IMR-90 (cell line): ENCODE measurements at regions not wholly inside any gene's neighbourhood (a gene's known extent, or its start where the extent isn't known, plus 50 kb on each side); places are given as distances from the start of the nearest gene placed in this dataset.

Source experiments
- BHLHE40 ChIP-seq: fragments of 150-350 bp; IDR thresholded peaks from 2 replicates; pipeline ENCODE4 v1.6.1; 2016; ENCODE audit warnings: mild to moderate bottlenecking, low read depth, low read length
- CEBPB ChIP-seq: IDR thresholded peaks from 2 replicates; pipeline ENCODE4 v1.6.1; 2012; ENCODE audit warnings: low read depth, low read length, improper control_type of control experiment
- FOS ChIP-seq: fragments of 150-350 bp; IDR thresholded peaks from 2 replicates; pipeline ENCODE4 v1.6.1; 2016; ENCODE audit warnings: low read depth, low read length
- MAFK ChIP-seq: IDR thresholded peaks from 2 replicates; pipeline ENCODE4 v1.6.1; 2012; ENCODE audit warnings: low read depth, low read length, improper control_type of control experiment
- MAZ ChIP-seq: IDR thresholded peaks from 2 replicates; pipeline ENCODE4 v1.6.1; 2012; ENCODE audit warnings: low read depth, mild to moderate bottlenecking, low read length, improper control_type of control experiment, moderate library complexity, borderline replicate concordance
- MXI1 ChIP-seq: IDR thresholded peaks from 2 replicates; pipeline ENCODE4 v1.6.1; 2012; ENCODE audit warnings: low read depth, mild to moderate bottlenecking, low read length, moderate library complexity, borderline replicate concordance
- POLR2A ChIP-seq: IDR thresholded peaks from 2 replicates; pipeline ENCODE4 v1.6.1; 2012; ENCODE audit warnings: mild to moderate bottlenecking, low read depth, low read length
- RAD21 ChIP-seq: IDR thresholded peaks from 2 replicates; pipeline ENCODE4 v1.6.1; 2012; ENCODE audit warnings: low read length, improper control_type of control experiment
- RFX5 ChIP-seq: IDR thresholded peaks from 2 replicates; pipeline ENCODE4 v1.8.0; 2012; ENCODE audit warnings: low read depth, mild to moderate bottlenecking, low read length, moderate library complexity
- TF ChIP-seq, protein P1 (sequence below): fragments of 150-350 bp; IDR thresholded peaks from 2 replicates; pipeline ENCODE4 v1.6.1; 2017; ENCODE audit warnings: mild to moderate bottlenecking, antibody characterized with exemption, low read length, low read depth
- TF ChIP-seq, protein P2 (sequence below): conservative IDR thresholded peaks from 2 replicates; pipeline ENCODE4 v1.5.1; 2012; ENCODE audit warnings: mild to moderate bottlenecking, low read depth, low read length, improper control_type of control experiment
- TF ChIP-seq, protein P3 (sequence below): fragments of 150-350 bp; IDR thresholded peaks from 2 replicates; pipeline ENCODE4 v1.6.1; 2016; ENCODE audit warnings: low read depth, mild to moderate bottlenecking, low read length, moderate library complexity, borderline replicate concordance

DNA sequence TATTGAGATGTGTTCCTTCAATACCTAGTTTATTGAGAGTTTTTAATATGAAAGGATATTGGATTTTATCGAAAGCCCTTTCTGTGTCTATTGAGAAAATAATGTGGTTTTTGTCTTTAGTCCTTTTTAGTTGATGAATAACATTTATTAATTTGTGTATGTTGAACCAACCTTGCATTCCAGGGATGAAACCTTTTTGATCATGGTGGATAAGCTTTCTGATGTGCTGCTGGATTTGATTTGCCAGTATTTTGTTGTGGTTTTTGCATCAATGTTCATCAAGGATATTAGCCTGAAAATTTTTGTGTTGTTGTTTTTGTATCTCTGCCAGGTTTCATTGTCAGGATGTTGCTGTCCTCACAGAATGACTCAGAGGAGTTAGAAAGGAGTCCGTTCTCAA is 1710.4 kb downstream of the SUCLG1 start:
- TF ChIP-seq, protein P1, sequence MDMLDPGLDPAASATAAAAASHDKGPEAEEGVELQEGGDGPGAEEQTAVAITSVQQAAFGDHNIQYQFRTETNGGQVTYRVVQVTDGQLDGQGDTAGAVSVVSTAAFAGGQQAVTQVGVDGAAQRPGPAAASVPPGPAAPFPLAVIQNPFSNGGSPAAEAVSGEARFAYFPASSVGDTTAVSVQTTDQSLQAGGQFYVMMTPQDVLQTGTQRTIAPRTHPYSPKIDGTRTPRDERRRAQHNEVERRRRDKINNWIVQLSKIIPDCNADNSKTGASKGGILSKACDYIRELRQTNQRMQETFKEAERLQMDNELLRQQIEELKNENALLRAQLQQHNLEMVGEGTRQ: no peak
- no peak for TF ChIP-seq MXI1
- TF ChIP-seq POLR2A: no peak
- TF ChIP-seq, protein P2, sequence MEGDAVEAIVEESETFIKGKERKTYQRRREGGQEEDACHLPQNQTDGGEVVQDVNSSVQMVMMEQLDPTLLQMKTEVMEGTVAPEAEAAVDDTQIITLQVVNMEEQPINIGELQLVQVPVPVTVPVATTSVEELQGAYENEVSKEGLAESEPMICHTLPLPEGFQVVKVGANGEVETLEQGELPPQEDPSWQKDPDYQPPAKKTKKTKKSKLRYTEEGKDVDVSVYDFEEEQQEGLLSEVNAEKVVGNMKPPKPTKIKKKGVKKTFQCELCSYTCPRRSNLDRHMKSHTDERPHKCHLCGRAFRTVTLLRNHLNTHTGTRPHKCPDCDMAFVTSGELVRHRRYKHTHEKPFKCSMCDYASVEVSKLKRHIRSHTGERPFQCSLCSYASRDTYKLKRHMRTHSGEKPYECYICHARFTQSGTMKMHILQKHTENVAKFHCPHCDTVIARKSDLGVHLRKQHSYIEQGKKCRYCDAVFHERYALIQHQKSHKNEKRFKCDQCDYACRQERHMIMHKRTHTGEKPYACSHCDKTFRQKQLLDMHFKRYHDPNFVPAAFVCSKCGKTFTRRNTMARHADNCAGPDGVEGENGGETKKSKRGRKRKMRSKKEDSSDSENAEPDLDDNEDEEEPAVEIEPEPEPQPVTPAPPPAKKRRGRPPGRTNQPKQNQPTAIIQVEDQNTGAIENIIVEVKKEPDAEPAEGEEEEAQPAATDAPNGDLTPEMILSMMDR: no peak
- no peak for TF ChIP-seq RAD21
- no peak for TF ChIP-seq MAZ
- no peak for TF ChIP-seq CEBPB
- no peak for TF ChIP-seq RFX5
- no peak for TF ChIP-seq FOS
- TF ChIP-seq, protein P3, sequence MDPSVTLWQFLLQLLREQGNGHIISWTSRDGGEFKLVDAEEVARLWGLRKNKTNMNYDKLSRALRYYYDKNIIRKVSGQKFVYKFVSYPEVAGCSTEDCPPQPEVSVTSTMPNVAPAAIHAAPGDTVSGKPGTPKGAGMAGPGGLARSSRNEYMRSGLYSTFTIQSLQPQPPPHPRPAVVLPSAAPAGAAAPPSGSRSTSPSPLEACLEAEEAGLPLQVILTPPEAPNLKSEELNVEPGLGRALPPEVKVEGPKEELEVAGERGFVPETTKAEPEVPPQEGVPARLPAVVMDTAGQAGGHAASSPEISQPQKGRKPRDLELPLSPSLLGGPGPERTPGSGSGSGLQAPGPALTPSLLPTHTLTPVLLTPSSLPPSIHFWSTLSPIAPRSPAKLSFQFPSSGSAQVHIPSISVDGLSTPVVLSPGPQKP: no peak
- no peak for TF ChIP-seq MAFK
- no peak for TF ChIP-seq BHLHE40
